ENCODE measurements at regions not wholly inside any gene's neighbourhood (a gene's known extent, or its start where the extent isn't known, plus 50 kb on each side); places are given as distances from the start of the nearest gene placed in this dataset.

- no peak for DNase-seq
- H3K4me1 Mint-ChIP-seq = no peaks in the 10 kb centered on the region
- H3K36me3 Mint-ChIP-seq = no peaks in the 10 kb centered on the region
- Histone ChIP-seq H3K27me3 (ENCODE audit: control insufficient read depth in 2 of 2, insufficient read depth in 2 of 2, low read length in 2 of 2) (no peaks in the 10 kb centered on the region), H2AFZ (ENCODE audit: insufficient read depth, low read depth, low read length, poor library complexity, severe bottlenecking) (no peak overlapping the region), H3K79me2 (ENCODE audit: insufficient read depth, low read length) (no peaks in the 10 kb centered on the region), H3K4me3 (replicated peaks in 1 of 3; ENCODE audit: low read depth in 2 of 3, low read length in 3 of 3) (no peak overlapping the region), H3K4me2 (replicated peaks; ENCODE audit: extremely low read depth, low read length, poor library complexity, severe bottlenecking) (no peak overlapping the region), H3K9ac (ENCODE audit: insufficient read depth, low read length, poor library complexity, severe bottlenecking) (no peak overlapping the region), H3K4me1 (ENCODE audit: control insufficient read depth in 1 of 2, insufficient read depth in 2 of 2, low read length in 2 of 2) (no peaks in the 10 kb centered on the region), H3K27ac (ENCODE audit: low read depth in 1 of 2, low read length in 2 of 2) (no peak overlapping the region), H3K36me3 (replicated peaks in 1 of 2; ENCODE audit: control insufficient read depth in 1 of 2, insufficient read depth in 2 of 2, low read length in 2 of 2) (no peaks in the 10 kb centered on the region), H3K9me3 (replicated peaks in 1 of 2; ENCODE audit: control insufficient read depth in 1 of 2, insufficient read depth in 1 of 2, low read length in 2 of 2) (no peaks in the 10 kb centered on the region), H4K20me1 (ENCODE audit: insufficient read depth, low read length) (no peaks in the 10 kb centered on the region)
- H3K27me3 Mint-ChIP-seq (ENCODE audit: low read depth in 3 of 3) = peaks cover 9 to 13% (median 9%) of the 10 kb centered on the region in 3 donors
- H3K9me3 Mint-ChIP-seq = peaks cover 0 to 3% (median 0%) of the 10 kb centered on the region in 7 donors
- no peak overlapping the region for H3K27ac Mint-ChIP-seq
- WGBS (ENCODE audit: insufficient coverage) = 66% methylated on average over 11 of the region's 18 CpGs
- intact Hi-C loops (cut with micrococcal nuclease) = no loop called here
- no peak overlapping the region for H3K4me3 Mint-ChIP-seq
- TF ChIP-seq, protein P1, sequence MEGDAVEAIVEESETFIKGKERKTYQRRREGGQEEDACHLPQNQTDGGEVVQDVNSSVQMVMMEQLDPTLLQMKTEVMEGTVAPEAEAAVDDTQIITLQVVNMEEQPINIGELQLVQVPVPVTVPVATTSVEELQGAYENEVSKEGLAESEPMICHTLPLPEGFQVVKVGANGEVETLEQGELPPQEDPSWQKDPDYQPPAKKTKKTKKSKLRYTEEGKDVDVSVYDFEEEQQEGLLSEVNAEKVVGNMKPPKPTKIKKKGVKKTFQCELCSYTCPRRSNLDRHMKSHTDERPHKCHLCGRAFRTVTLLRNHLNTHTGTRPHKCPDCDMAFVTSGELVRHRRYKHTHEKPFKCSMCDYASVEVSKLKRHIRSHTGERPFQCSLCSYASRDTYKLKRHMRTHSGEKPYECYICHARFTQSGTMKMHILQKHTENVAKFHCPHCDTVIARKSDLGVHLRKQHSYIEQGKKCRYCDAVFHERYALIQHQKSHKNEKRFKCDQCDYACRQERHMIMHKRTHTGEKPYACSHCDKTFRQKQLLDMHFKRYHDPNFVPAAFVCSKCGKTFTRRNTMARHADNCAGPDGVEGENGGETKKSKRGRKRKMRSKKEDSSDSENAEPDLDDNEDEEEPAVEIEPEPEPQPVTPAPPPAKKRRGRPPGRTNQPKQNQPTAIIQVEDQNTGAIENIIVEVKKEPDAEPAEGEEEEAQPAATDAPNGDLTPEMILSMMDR (IDR thresholded peaks at IDR 0.05) = no peak
These were observed 210.0 kb upstream of the SALL3 start for GRCh38 chr18:78769502-78770105.

GRCh38 chr18:78770139-78770822 is 209.3 kb upstream of the SALL3 start:
- H3K27me3 Mint-ChIP-seq (ENCODE audit: low read depth in 3 of 3) = peaks cover 9 to 13% (median 9%) of the 10 kb centered on the region in 3 donors
- no peak overlapping the region for H3K27ac Mint-ChIP-seq
- Histone ChIP-seq H3K4me3 (replicated peaks in 1 of 3; ENCODE audit: low read depth in 2 of 3, low read length in 3 of 3) (no peak overlapping the region), H3K9ac (ENCODE audit: insufficient read depth, low read length, poor library complexity, severe bottlenecking) (no peak overlapping the region), H2AFZ (ENCODE audit: insufficient read depth, low read depth, low read length, poor library complexity, severe bottlenecking) (no peak overlapping the region), H3K36me3 (replicated peaks in 1 of 2; ENCODE audit: control insufficient read depth in 1 of 2, insufficient read depth in 2 of 2, low read length in 2 of 2) (no peaks in the 10 kb centered on the region), H3K27ac (ENCODE audit: low read depth in 1 of 2, low read length in 2 of 2) (no peak overlapping the region), H3K4me2 (replicated peaks; ENCODE audit: extremely low read depth, low read length, poor library complexity, severe bottlenecking) (no peak overlapping the region), H3K9me3 (replicated peaks in 1 of 2; ENCODE audit: control insufficient read depth in 1 of 2, insufficient read depth in 1 of 2, low read length in 2 of 2) (no peaks in the 10 kb centered on the region), H3K4me1 (ENCODE audit: control insufficient read depth in 1 of 2, insufficient read depth in 2 of 2, low read length in 2 of 2) (no peaks in the 10 kb centered on the region), H3K27me3 (ENCODE audit: control insufficient read depth in 2 of 2, insufficient read depth in 2 of 2, low read length in 2 of 2) (no peaks in the 10 kb centered on the region), H4K20me1 (ENCODE audit: insufficient read depth, low read length) (no peaks in the 10 kb centered on the region), H3K79me2 (ENCODE audit: insufficient read depth, low read length) (no peaks in the 10 kb centered on the region)
- intact Hi-C loops (cut with micrococcal nuclease) = no loop called here
- TF ChIP-seq, protein P1 (IDR thresholded peaks at IDR 0.05) = no peak
- no peak for DNase-seq
- no peaks in the 10 kb centered on the region for H3K4me1 Mint-ChIP-seq
- WGBS (ENCODE audit: insufficient coverage) = 86% methylated on average over 21 of the region's 21 CpGs
- no peak overlapping the region for H3K4me3 Mint-ChIP-seq
- H3K36me3 Mint-ChIP-seq = no peaks in the 10 kb centered on the region
- H3K9me3 Mint-ChIP-seq = no peaks in the 10 kb centered on the region
